NCI-H510A treated with DMSO at 0.1 percent for 48 hours (cell line): ENCODE measurements at regions not wholly inside any gene's neighbourhood (a gene's known extent, or its start where the extent isn't known, plus 50 kb on each side); places are given as distances from the start of the nearest gene placed in this dataset.

ENCODE experiments used
- DNase-seq: peaks from one replicate; lab custom pipeline; 2025; lab: John Stamatoyannopoulos, UW

- no peak for DNase-seq
Measured at GRCh38 chr2:13014783-13015182, 298.0 kb downstream of the TRIB2 start.

- peak; percentile 57 for DNase-seq
Measured at GRCh38 chr2:13015532-13016320, 299.0 kb downstream of the TRIB2 start.

- no peak for DNase-seq
Measured at GRCh38 chr2:13018490-13018889, 301.8 kb downstream of the TRIB2 start.

GRCh38 chr2:13019781-13020180, 303.0 kb downstream of the TRIB2 start:
- no peak for DNase-seq

- DNase-seq: no peak
Measured at GRCh38 chr2:13020469-13020868, 303.7 kb downstream of the TRIB2 start.

GRCh38 chr2:13021470-13021957, 304.8 kb downstream of the TRIB2 start:
- DNase-seq: no peak

- no peak for DNase-seq
Measured at GRCh38 chr2:13030606-13031005, 313.9 kb downstream of the TRIB2 start.

- no peak for DNase-seq
Measured at GRCh38 chr2:13034861-13035260, 318.1 kb downstream of the TRIB2 start.

GRCh38 chr2:13035866-13036265, 319.1 kb downstream of the TRIB2 start:
- DNase-seq: no peak

GRCh38 chr2:13040043-13040442, 323.3 kb downstream of the TRIB2 start:
- DNase-seq: no peak

GRCh38 chr2:13046557-13047165, 329.9 kb downstream of the TRIB2 start:
- peak; percentile 30 for DNase-seq

GRCh38 chr2:13050764-13051163, 334.0 kb downstream of the TRIB2 start:
- DNase-seq: no peak

GRCh38 chr2:13052547-13052946, 335.8 kb downstream of the TRIB2 start:
- DNase-seq: no peak

- peak; percentile 43 for DNase-seq
Measured at GRCh38 chr2:13056259-13056843, 339.6 kb downstream of the TRIB2 start.

GRCh38 chr2:13057671-13058070, 340.9 kb downstream of the TRIB2 start:
- DNase-seq: no peak

- DNase-seq: no peak
Measured at GRCh38 chr2:13066676-13067075, 349.9 kb downstream of the TRIB2 start.

GRCh38 chr2:13067508-13067907, 350.8 kb downstream of the TRIB2 start:
- DNase-seq: no peak

GRCh38 chr2:13089971-13090370, 373.2 kb downstream of the TRIB2 start:
- no peak for DNase-seq

GRCh38 chr2:13091455-13091854, 374.7 kb downstream of the TRIB2 start:
- no peak for DNase-seq

GRCh38 chr2:13091861-13092378, 375.2 kb downstream of the TRIB2 start:
- DNase-seq: no peak

GRCh38 chr2:13093416-13093991, 376.8 kb downstream of the TRIB2 start:
- DNase-seq: no peak

GRCh38 chr2:13102397-13103063, 385.8 kb downstream of the TRIB2 start:
- DNase-seq: no peak
